Transverse colon (tissue), 3 donors: ENCODE measurements at regions not wholly inside any gene's neighbourhood (a gene's known extent, or its start where the extent isn't known, plus 50 kb on each side); places are given as distances from the start of the nearest gene placed in this dataset.

Experiments used
- POLR2A ChIP-seq: fragments of 450-650 bp; IDR thresholded peaks from one replicate; pipeline ENCODE4 v1.6.1; 2016; ENCODE audit warnings: antibody characterized with exemption, mild to moderate bottlenecking, moderate library complexity
- TF ChIP-seq, protein P1 (sequence below), 5 experiments: fragments of 200-600 bp in 3 of 5; fragments of 450-650 bp in 2 of 5; sonication (generic) in 3 of 5; IDR thresholded peaks; 1 replicate in 2 of 5; 2 replicates in 3 of 5; pipeline ENCODE4 v1.5.1; 2016 to 2017; ENCODE audit warnings: antibody characterized with exemption in 5 of 5, inconsistent platforms in 3 of 5, mild to moderate bottlenecking in 2 of 5, moderate library complexity in 1 of 5

GRCh38 chr5:32955814-32956213 is 244.7 kb downstream of the NPR3 start:
- no peak for TF ChIP-seq POLR2A
- TF ChIP-seq, protein P1, sequence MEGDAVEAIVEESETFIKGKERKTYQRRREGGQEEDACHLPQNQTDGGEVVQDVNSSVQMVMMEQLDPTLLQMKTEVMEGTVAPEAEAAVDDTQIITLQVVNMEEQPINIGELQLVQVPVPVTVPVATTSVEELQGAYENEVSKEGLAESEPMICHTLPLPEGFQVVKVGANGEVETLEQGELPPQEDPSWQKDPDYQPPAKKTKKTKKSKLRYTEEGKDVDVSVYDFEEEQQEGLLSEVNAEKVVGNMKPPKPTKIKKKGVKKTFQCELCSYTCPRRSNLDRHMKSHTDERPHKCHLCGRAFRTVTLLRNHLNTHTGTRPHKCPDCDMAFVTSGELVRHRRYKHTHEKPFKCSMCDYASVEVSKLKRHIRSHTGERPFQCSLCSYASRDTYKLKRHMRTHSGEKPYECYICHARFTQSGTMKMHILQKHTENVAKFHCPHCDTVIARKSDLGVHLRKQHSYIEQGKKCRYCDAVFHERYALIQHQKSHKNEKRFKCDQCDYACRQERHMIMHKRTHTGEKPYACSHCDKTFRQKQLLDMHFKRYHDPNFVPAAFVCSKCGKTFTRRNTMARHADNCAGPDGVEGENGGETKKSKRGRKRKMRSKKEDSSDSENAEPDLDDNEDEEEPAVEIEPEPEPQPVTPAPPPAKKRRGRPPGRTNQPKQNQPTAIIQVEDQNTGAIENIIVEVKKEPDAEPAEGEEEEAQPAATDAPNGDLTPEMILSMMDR (IDR thresholded peaks at IDR 0.05), result no peak
